AG09309 (cell line): ENCODE measurements at regions not wholly inside any gene's neighbourhood (a gene's known extent, or its start where the extent isn't known, plus 50 kb on each side); places are given as distances from the start of the nearest gene placed in this dataset.

ENCODE experiments used
- DNase-seq: peaks from one replicate; pipeline ENCODE4 v3.0.0-alpha.2; 2010; ENCODE audit warnings: low read depth
- H3K4me3 ChIP-seq: 2 replicates; pipeline ENCODE4 v1.5.1; 2011; ENCODE audit warnings: mild to moderate bottlenecking, low read depth, low read length, moderate library complexity; ENCODE audit not compliant: control insufficient read depth
- TF ChIP-seq, protein P1 (sequence below): IDR thresholded peaks from 2 replicates; pipeline ENCODE4 v1.5.1; 2011; ENCODE audit warnings: mild to moderate bottlenecking, low read depth, low read length, inconsistent platforms; ENCODE audit not compliant: insufficient read depth, control insufficient read depth; ENCODE audit errors: missing control alignments

DNA sequence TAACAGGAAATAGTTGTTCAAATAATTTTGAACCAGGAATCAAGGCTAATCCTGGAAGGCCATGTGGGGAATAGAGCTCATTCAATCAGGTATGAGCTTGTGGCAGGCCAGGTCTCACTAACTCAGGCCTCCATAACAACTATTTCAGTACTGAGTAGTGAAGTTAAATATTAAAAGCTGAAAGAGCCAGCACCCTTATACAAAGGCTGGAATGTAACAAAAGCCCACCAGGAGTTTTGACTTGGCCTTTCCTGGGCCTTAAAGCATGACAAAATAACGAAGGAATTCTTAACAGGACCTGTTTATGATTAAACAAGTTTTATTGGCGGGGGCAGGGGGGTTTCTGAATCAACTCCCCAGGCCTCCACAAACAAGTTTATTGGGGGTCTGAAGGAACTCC is 1146.7 kb downstream of the CDH9 start:
- DNase-seq = no peak
- H3K4me3 ChIP-seq = no peak overlapping the region
- TF ChIP-seq, protein P1, sequence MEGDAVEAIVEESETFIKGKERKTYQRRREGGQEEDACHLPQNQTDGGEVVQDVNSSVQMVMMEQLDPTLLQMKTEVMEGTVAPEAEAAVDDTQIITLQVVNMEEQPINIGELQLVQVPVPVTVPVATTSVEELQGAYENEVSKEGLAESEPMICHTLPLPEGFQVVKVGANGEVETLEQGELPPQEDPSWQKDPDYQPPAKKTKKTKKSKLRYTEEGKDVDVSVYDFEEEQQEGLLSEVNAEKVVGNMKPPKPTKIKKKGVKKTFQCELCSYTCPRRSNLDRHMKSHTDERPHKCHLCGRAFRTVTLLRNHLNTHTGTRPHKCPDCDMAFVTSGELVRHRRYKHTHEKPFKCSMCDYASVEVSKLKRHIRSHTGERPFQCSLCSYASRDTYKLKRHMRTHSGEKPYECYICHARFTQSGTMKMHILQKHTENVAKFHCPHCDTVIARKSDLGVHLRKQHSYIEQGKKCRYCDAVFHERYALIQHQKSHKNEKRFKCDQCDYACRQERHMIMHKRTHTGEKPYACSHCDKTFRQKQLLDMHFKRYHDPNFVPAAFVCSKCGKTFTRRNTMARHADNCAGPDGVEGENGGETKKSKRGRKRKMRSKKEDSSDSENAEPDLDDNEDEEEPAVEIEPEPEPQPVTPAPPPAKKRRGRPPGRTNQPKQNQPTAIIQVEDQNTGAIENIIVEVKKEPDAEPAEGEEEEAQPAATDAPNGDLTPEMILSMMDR = no peak

DNA sequence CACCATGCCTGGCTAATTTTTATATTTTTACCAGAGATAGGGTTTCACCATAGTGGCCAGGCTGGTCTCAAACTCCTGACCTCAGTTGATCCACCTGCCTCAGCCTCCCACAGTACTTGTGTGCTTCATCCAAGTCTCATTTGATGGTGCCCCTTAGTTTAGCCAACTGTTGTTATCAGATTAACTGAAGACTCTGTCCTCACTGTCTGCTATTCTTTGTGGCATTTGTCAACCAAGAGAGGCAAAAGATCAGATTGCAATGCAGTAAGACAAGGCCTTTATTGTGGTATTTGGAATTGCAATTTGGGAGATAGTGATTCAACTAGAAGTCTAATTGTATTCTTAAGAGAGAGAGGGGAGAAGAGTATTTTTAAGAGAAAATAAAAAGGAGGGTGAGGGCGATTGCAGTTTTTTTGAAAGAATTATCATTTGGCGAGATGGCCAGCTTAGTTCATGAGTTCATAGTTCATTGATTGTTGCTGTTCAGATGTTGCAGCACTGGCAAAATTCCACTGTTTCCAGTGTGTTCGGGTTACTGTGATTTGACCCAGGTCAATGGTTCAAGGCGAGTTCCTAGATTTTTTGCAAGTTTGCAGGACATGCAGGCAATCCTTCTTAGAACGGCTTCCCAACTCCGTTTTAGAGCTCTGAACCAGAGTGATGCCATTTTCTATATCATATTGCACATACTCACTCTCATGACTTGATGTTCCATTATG is 1156.9 kb downstream of the CDH9 start:
- no peak for DNase-seq
- TF ChIP-seq, protein P1 = no peak
- no peak overlapping the region for H3K4me3 ChIP-seq

DNA sequence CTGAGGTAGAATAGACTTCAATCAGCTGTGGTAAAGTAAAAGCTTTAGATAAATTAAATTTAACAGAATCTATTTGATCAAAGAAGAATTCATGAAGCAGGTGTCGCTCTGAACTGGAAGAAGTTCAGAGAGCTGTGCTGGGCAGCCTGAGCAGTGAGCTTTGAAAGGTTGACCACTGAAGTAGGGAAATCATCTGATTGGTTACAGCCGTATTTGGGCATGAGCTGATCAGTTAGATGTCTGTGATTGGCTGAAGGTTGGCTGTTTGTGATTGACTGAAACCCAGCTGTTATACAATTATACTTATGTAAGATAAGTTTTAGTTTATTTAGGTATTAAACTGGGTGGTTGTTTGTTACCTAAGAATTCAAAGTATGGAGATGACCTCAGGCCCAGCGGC is 1174.6 kb downstream of the CDH9 start:
- DNase-seq = no peak
- H3K4me3 ChIP-seq = no peak overlapping the region
- TF ChIP-seq, protein P1 = no peak

DNA sequence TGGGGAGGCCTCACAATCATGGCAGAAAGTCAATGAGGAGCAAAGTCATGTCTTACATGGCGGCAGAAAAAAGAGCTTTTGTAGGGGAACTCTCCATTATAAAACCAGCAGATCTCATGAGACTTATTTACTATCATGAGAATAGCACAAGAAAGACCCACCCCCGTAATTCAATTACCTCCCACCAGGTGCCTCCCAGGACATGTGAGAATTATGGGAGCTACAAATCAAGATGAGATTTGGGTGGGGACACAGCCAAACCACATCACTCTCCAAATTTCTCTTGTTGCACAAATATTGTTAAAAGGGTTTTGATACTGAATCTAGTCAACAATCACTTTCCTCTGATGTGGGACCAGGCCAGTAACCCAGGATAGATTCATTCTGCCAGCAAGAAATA is 1176.1 kb downstream of the CDH9 start:
- TF ChIP-seq, protein P1 = no peak
- no peak for DNase-seq
- no peak overlapping the region for H3K4me3 ChIP-seq

DNA sequence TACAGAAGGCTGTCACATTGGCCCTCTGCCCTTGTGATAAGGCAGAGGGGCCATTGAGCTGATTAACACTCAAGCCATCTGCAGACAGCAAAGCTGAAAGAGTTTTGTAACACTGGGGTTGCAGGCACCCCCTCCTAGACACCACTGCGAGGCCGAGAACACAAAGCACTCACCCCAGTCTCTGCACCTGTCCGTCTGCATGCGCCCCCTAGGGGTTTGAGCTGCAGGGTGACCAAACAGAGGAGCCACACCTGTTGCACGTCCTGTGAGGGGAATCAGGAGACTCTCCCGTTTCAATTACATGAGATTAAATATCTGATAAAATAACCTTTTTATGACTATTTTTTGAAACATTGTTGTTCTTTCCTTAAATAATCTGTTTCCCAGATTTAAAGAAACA is 1180.4 kb downstream of the CDH9 start:
- TF ChIP-seq, protein P1 = no peak
- DNase-seq = no peak
- H3K4me3 ChIP-seq = no peak overlapping the region

DNA sequence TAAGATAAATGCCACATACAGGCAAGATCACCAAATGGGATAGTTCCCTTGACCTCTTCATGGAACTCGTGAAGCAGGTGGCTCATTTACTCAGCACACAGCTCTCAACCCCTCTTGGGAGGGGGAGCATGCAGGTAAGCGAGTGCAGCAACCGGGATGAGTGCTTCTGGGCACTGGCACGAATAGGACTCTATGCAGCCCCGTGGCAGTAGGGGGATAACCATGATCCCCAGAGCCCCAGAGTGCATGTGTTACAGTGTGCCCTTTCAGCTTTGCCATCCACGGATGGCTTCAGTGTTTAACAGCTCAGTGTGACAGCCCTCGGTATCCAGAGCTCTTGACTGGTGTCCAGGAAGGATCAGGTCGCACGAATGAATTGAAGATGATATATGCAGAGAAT is 1187.1 kb downstream of the CDH9 start:
- TF ChIP-seq, protein P1 = no peak
- H3K4me3 ChIP-seq = no peak overlapping the region
- no peak for DNase-seq
